HEK293T (cell line): ENCODE measurements at regions not wholly inside any gene's neighbourhood (a gene's known extent, or its start where the extent isn't known, plus 50 kb on each side); places are given as distances from the start of the nearest gene placed in this dataset.

Experiments used
- ARNT ChIP-seq: fragments of 450-650 bp; IDR thresholded peaks from 2 replicates; pipeline ENCODE4 v1.6.1; 2017; ENCODE audit warnings: mild to moderate bottlenecking
- BHLHE40 ChIP-seq: fragments of 450-650 bp; IDR thresholded peaks from 2 replicates; pipeline ENCODE4 v1.6.1; 2016; ENCODE audit warnings: mild to moderate bottlenecking, moderate library complexity, borderline replicate concordance
- CTBP1 ChIP-seq: fragments of 450-650 bp; IDR thresholded peaks from 2 replicates; pipeline ENCODE4 v1.6.1; 2016; ENCODE audit warnings: borderline replicate concordance
- ELF4 ChIP-seq: fragments of 450-650 bp; IDR thresholded peaks from 2 replicates; pipeline ENCODE4 v1.6.1; 2017; ENCODE audit warnings: antibody characterized with exemption
- FOXA1 ChIP-seq: fragments of 450-650 bp; IDR thresholded peaks from 2 replicates; pipeline ENCODE4 v1.6.1; 2016; ENCODE audit warnings: mild to moderate bottlenecking
- FOXK2 ChIP-seq: fragments of 450-650 bp; IDR thresholded peaks from 2 replicates; pipeline ENCODE4 v1.6.1; 2016; ENCODE audit warnings: mild to moderate bottlenecking
- FOXM1 ChIP-seq: fragments of 450-650 bp; IDR thresholded peaks from 2 replicates; pipeline ENCODE4 v1.6.1; 2017; ENCODE audit warnings: mild to moderate bottlenecking, borderline replicate concordance
- HDGF ChIP-seq: fragments of 450-650 bp; IDR thresholded peaks from 2 replicates; pipeline ENCODE4 v1.6.1; 2017; ENCODE audit warnings: antibody characterized with exemption, borderline replicate concordance
- L3MBTL2 ChIP-seq: fragments of 450-650 bp; conservative IDR thresholded peaks from 2 replicates; pipeline ENCODE4 v1.6.1; 2016; ENCODE audit warnings: mild to moderate bottlenecking
- LEF1 ChIP-seq: fragments of 450-650 bp; IDR thresholded peaks from 2 replicates; pipeline ENCODE4 v1.6.1; 2017; ENCODE audit warnings: mild to moderate bottlenecking, borderline replicate concordance
- NFRKB ChIP-seq: fragments of 450-650 bp; IDR thresholded peaks from 2 replicates; pipeline ENCODE4 v1.6.1; 2016; ENCODE audit warnings: mild to moderate bottlenecking, moderate library complexity
- SP1 ChIP-seq: fragments of 450-650 bp; IDR thresholded peaks from 2 replicates; pipeline ENCODE4 v1.6.1; 2017
- SUZ12 ChIP-seq: fragments of 450-650 bp; IDR thresholded peaks from 2 replicates; pipeline ENCODE4 v1.6.1; 2016; ENCODE audit warnings: mild to moderate bottlenecking
- TARDBP ChIP-seq: fragments of 450-650 bp; IDR thresholded peaks from 2 replicates; pipeline ENCODE4 v1.6.1; 2016

DNA sequence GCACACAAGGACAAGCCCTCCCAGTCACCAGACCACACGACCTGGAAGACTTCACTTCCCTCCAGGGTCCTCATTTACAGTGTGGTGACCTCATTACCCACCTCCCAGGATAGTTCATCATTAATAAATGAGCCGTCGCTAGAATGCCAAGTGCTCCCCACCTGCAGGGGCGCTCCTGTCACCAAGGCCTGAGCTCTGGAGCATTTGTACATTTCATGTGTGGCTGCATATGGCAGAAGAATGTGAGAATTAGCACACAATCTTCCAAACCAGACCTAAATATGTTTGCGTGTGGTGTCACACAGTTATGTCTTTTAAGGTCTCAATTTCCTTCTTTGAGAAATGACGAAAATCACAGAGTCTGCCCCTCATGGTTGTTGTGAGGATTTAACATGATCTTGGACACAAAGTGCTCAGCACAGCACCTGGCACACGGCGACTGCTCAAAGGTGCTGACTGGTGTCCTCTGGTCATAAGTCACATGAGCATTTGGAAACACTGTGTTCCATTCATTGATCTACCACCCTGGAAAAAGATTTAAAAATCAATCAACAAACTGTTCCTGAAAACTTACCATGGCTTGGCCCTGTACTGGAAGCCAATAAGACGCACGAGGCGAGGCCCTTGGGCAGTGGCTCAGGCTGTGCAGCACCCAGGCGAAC, 150.6 kb upstream of the SPACA7 start:
- no peak for TF ChIP-seq FOXM1
- TF ChIP-seq TARDBP, result no peak
- TF ChIP-seq FOXA1, result no peak
- no peak for TF ChIP-seq FOXK2
- TF ChIP-seq NFRKB, result no peak
- TF ChIP-seq SP1, result no peak
- TF ChIP-seq BHLHE40, result no peak
- TF ChIP-seq ARNT, result no peak
- no peak for TF ChIP-seq L3MBTL2
- no peak for TF ChIP-seq SUZ12
- TF ChIP-seq LEF1, result no peak
- no peak for TF ChIP-seq HDGF
- TF ChIP-seq ELF4, result no peak
- TF ChIP-seq CTBP1, result no peak
